GM23338 (cell line): ENCODE measurements at regions not wholly inside any gene's neighbourhood (a gene's known extent, or its start where the extent isn't known, plus 50 kb on each side); places are given as distances from the start of the nearest gene placed in this dataset.

Experiments used
- ATAC-seq: fragments of 200-7000 bp; cut with Tn5 transposase; 3 replicates; pipeline ENCODE4 v1.9.1; 2020
- DNase-seq: peaks from one replicate; pipeline ENCODE4 v3.0.0-alpha.2; 2015; ENCODE audit warnings: low spot score
- H2AFZ ChIP-seq: fragments of 200-600 bp; sonication (generic); 2 replicates; pipeline ENCODE4 v1.8.0; 2016; ENCODE audit warnings: antibody characterized with exemption, mild to moderate bottlenecking, moderate library complexity
- H3F3A ChIP-seq: fragments of 200-600 bp; sonication (generic); replicated peaks from 2 replicates; pipeline ENCODE4 v1.8.0; 2017; ENCODE audit warnings: antibody characterized with exemption, mixed run types, low read depth
- H3K27ac ChIP-seq: fragments of 200-600 bp; sonication (generic); 2 replicates; pipeline ENCODE4 v1.6.1; 2016; ENCODE audit warnings: low read depth
- H3K27me3 ChIP-seq: fragments of 200-600 bp; sonication (generic); 2 replicates; pipeline ENCODE4 v1.8.0; 2016; ENCODE audit warnings: mild to moderate bottlenecking, mixed run types, moderate library complexity; ENCODE audit not compliant: insufficient read depth
- H3K36me3 ChIP-seq: fragments of 200-600 bp; sonication (generic); 2 replicates; pipeline ENCODE4 v1.8.0; 2016; ENCODE audit warnings: mild to moderate bottlenecking; ENCODE audit not compliant: insufficient read depth
- H3K4me1 ChIP-seq: fragments of 200-600 bp; sonication (generic); 2 replicates; pipeline ENCODE4 v1.8.0; 2016; ENCODE audit warnings: mild to moderate bottlenecking, moderate library complexity; ENCODE audit not compliant: insufficient read depth
- H3K4me2 ChIP-seq: fragments of 200-600 bp; sonication (generic); 2 replicates; pipeline ENCODE4 v1.7.1; 2017; ENCODE audit warnings: mixed run types
- H3K4me3 ChIP-seq: fragments of 200-600 bp; sonication (generic); 2 replicates; pipeline ENCODE4 v1.6.1; 2016; ENCODE audit warnings: mixed run types
- H3K79me2 ChIP-seq: fragments of 200-600 bp; sonication (generic); replicated peaks from 2 replicates; pipeline ENCODE4 v1.8.0; 2017; ENCODE audit warnings: mild to moderate bottlenecking; ENCODE audit not compliant: insufficient read depth
- H3K9me2 ChIP-seq: fragments of 200-600 bp; sonication (generic); 2 replicates; pipeline ENCODE4 v1.8.0; 2017; ENCODE audit not compliant: insufficient read depth
- H4K20me1 ChIP-seq: fragments of 200-600 bp; sonication (generic); replicated peaks from 2 replicates; pipeline ENCODE4 v1.8.0; 2017; ENCODE audit warnings: mild to moderate bottlenecking; ENCODE audit not compliant: insufficient read depth
- H3K27ac Mint-ChIP-seq: 2 replicates; pipeline ENCODE4 v1.8.0; 2020; ENCODE audit warnings: inconsistent platforms, mild to moderate bottlenecking, moderate library complexity, mixed read lengths
- H3K27me3 Mint-ChIP-seq: 3 replicates; pipeline ENCODE4 v1.8.0; 2022; ENCODE audit warnings: low read depth, mild to moderate bottlenecking, moderate library complexity, mixed read lengths, inconsistent platforms; ENCODE audit not compliant: insufficient read depth, poor library complexity
- H3K36me3 Mint-ChIP-seq: 3 replicates; pipeline ENCODE4 v1.8.0; 2021; ENCODE audit warnings: low read depth, mild to moderate bottlenecking, inconsistent platforms, moderate library complexity, mixed read lengths
- H3K4me1 Mint-ChIP-seq: 3 replicates; pipeline ENCODE4 v1.8.0; 2020; ENCODE audit warnings: mild to moderate bottlenecking, inconsistent platforms, mixed read lengths
- H3K4me3 Mint-ChIP-seq: 3 replicates; pipeline ENCODE4 v1.8.0; 2021; ENCODE audit warnings: moderate library complexity, mild to moderate bottlenecking, inconsistent platforms, mixed read lengths
- H3K9me3 Mint-ChIP-seq: 3 replicates; pipeline ENCODE4 v1.8.0; 2020; ENCODE audit warnings: moderate library complexity, mild to moderate bottlenecking, inconsistent platforms, mixed read lengths
- CREB1 ChIP-seq: fragments of 250-450 bp; sonication (Bioruptor Pico); IDR thresholded peaks from 2 replicates; pipeline ENCODE4 v1.5.0; 2020; ENCODE audit warnings: low read depth, mild to moderate bottlenecking, moderate library complexity
- EZH2phosphoT487 ChIP-seq: fragments of 200-600 bp; sonication (generic); IDR thresholded peaks from one replicate; pipeline ENCODE4 v1.8.1; 2018; ENCODE audit warnings: antibody characterized with exemption; ENCODE audit not compliant: unreplicated experiment
- JUNB ChIP-seq: IDR thresholded peaks from one replicate; pipeline ENCODE4 v1.6.1; 2016; ENCODE audit warnings: antibody characterized with exemption; ENCODE audit not compliant: unreplicated experiment
- POLR2AphosphoS5 ChIP-seq: IDR thresholded peaks from 2 replicates; pipeline ENCODE4 v1.6.1; 2016; ENCODE audit warnings: antibody characterized with exemption, low read depth
- STAT1 ChIP-seq: IDR thresholded peaks from one replicate; pipeline ENCODE4 v1.6.1; 2016; ENCODE audit warnings: antibody characterized with exemption; ENCODE audit not compliant: unreplicated experiment
- ZNF114 ChIP-seq: fragments of 250-450 bp; sonication (Bioruptor Pico); IDR thresholded peaks from 2 replicates; pipeline ENCODE4 v1.5.0; 2020; ENCODE audit warnings: mild to moderate bottlenecking, moderate library complexity
- ZNF331 ChIP-seq: fragments of 250-450 bp; sonication (Bioruptor Pico); IDR thresholded peaks from 2 replicates; pipeline ENCODE4 v1.5.0; 2020; ENCODE audit warnings: low read depth, mild to moderate bottlenecking, moderate library complexity
- TF ChIP-seq, protein P1 (sequence below), 2 experiments: fragments of 200-600 bp in 1 of 2; sonication (generic) in 1 of 2; conservative IDR thresholded peaks; 2 replicates each; pipeline versions ENCODE4 v1.5.1 to v1.6.1; 2016 to 2017; ENCODE audit warnings: antibody characterized with exemption in 2 of 2, low read depth in 2 of 2, mild to moderate bottlenecking in 2 of 2, moderate library complexity in 1 of 2
- TF ChIP-seq, protein P2 (sequence below): IDR thresholded peaks from one replicate; pipeline ENCODE4 v1.6.1; 2018; ENCODE audit warnings: antibody characterized with exemption; ENCODE audit not compliant: unreplicated experiment
- TF ChIP-seq, protein P3 (sequence below): IDR thresholded peaks from 2 replicates; pipeline ENCODE4 v1.6.1; 2016; ENCODE audit warnings: antibody characterized with exemption

DNA sequence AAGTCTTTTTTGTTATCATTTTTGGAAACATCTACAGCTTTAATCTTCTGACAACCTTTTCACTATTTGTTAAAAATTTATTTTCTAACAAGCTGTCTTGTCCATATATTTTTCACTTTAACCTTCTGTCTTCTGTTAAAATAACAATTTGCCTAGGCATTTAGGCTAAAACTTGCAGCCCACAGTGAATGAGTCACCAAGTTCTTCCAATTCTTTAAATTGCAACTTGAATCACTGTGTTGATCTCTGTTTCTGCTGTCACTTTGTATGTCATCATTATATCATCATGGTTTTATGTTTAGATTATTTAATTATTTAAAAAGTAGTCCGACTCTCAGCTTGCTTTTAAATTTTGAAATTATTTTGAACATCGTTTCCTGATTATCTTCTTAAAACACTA, 473.8 kb upstream of the PTPRD start:
- DNase-seq = no peak
- no peak overlapping the region for H3K4me3 Mint-ChIP-seq
- TF ChIP-seq, protein P1, sequence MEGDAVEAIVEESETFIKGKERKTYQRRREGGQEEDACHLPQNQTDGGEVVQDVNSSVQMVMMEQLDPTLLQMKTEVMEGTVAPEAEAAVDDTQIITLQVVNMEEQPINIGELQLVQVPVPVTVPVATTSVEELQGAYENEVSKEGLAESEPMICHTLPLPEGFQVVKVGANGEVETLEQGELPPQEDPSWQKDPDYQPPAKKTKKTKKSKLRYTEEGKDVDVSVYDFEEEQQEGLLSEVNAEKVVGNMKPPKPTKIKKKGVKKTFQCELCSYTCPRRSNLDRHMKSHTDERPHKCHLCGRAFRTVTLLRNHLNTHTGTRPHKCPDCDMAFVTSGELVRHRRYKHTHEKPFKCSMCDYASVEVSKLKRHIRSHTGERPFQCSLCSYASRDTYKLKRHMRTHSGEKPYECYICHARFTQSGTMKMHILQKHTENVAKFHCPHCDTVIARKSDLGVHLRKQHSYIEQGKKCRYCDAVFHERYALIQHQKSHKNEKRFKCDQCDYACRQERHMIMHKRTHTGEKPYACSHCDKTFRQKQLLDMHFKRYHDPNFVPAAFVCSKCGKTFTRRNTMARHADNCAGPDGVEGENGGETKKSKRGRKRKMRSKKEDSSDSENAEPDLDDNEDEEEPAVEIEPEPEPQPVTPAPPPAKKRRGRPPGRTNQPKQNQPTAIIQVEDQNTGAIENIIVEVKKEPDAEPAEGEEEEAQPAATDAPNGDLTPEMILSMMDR (conservative IDR thresholded peaks at IDR 0.05; ENCODE audit: low read depth in 2 of 2) = no peak
- no peaks in the 10 kb centered on the region for H4K20me1 ChIP-seq
- H3K27me3 ChIP-seq = no peaks in the 10 kb centered on the region
- H3K4me1 Mint-ChIP-seq = no peaks in the 10 kb centered on the region
- ATAC-seq = no peak
- no peaks in the 10 kb centered on the region for H3K36me3 ChIP-seq
- no peak overlapping the region for H3K4me3 ChIP-seq
- no peak overlapping the region for H2AFZ ChIP-seq
- no peak overlapping the region; the same call in 1 of the 2 replicates for H3K27ac Mint-ChIP-seq
- no peaks in the 10 kb centered on the region for H3K9me3 Mint-ChIP-seq
- no peaks in the 10 kb centered on the region for H3K27me3 Mint-ChIP-seq
- H3K36me3 Mint-ChIP-seq = no peaks in the 10 kb centered on the region
- H3K4me1 ChIP-seq = no peaks in the 10 kb centered on the region; the same call in 1 of the 2 replicates
- no peaks in the 10 kb centered on the region for H3K79me2 ChIP-seq
- H3K4me2 ChIP-seq = no peak overlapping the region
- no peaks in the 10 kb centered on the region; the same call in 1 of the 2 replicates for H3K9me2 ChIP-seq
- no peaks in the 10 kb centered on the region for H3F3A ChIP-seq
- H3K27ac ChIP-seq = no peak overlapping the region

DNA sequence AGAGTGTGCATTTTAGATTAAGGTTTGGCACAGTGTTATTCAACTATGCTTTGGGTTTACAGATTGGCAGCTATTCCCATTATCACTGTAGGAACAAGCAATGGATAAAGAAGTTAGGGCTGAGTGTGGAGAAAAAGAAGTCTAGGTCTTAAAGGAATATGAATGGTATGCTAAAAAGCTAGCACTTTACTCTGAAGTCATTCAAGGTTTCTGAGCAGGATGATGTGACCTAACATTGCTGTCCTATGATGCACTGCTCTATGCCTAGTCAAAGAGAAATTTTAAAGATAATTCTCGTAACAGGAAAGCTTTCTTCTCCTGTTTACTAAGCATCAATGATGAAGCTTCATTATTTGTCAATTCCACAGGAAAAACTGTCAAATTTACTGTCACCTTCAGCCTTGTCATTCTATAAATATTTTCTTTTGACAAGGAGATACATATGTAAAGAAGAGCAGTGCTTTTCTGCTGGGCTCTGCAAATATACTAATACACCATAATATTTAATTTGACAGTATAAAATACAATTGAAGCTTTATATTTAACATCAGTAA, 476.1 kb upstream of the PTPRD start:
- Mint-ChIP-seq H3K27me3 (no peaks in the 10 kb centered on the region), H3K36me3 (no peaks in the 10 kb centered on the region), H3K4me1 (peaks cover 5% of the 10 kb centered on the region), H3K9me3 (no peaks in the 10 kb centered on the region), H3K27ac (no peak overlapping the region), H3K4me3 (no peak overlapping the region)
- H3K27ac ChIP-seq = no peak overlapping the region
- H2AFZ ChIP-seq = no peak overlapping the region
- DNase-seq = no peak
- no peak overlapping the region for H3K4me3 ChIP-seq
- no peaks in the 10 kb centered on the region for H3K27me3 ChIP-seq
- H3K4me1 ChIP-seq = no peaks in the 10 kb centered on the region; the same call in 1 of the 2 replicates
- H3K4me2 ChIP-seq = no peak overlapping the region
- no peaks in the 10 kb centered on the region for H3K36me3 ChIP-seq
- H3F3A ChIP-seq = no peaks in the 10 kb centered on the region
- H3K79me2 ChIP-seq = no peaks in the 10 kb centered on the region
- no peak for ATAC-seq
- H3K9me2 ChIP-seq = no peaks in the 10 kb centered on the region
- H4K20me1 ChIP-seq = no peaks in the 10 kb centered on the region
- TF ChIP-seq, protein P2, sequence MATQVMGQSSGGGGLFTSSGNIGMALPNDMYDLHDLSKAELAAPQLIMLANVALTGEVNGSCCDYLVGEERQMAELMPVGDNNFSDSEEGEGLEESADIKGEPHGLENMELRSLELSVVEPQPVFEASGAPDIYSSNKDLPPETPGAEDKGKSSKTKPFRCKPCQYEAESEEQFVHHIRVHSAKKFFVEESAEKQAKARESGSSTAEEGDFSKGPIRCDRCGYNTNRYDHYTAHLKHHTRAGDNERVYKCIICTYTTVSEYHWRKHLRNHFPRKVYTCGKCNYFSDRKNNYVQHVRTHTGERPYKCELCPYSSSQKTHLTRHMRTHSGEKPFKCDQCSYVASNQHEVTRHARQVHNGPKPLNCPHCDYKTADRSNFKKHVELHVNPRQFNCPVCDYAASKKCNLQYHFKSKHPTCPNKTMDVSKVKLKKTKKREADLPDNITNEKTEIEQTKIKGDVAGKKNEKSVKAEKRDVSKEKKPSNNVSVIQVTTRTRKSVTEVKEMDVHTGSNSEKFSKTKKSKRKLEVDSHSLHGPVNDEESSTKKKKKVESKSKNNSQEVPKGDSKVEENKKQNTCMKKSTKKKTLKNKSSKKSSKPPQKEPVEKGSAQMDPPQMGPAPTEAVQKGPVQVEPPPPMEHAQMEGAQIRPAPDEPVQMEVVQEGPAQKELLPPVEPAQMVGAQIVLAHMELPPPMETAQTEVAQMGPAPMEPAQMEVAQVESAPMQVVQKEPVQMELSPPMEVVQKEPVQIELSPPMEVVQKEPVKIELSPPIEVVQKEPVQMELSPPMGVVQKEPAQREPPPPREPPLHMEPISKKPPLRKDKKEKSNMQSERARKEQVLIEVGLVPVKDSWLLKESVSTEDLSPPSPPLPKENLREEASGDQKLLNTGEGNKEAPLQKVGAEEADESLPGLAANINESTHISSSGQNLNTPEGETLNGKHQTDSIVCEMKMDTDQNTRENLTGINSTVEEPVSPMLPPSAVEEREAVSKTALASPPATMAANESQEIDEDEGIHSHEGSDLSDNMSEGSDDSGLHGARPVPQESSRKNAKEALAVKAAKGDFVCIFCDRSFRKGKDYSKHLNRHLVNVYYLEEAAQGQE = no peak
- TF ChIP-seq STAT1 = no peak
- no peak for TF ChIP-seq CREB1 (CRISPR knock-in tag)
- TF ChIP-seq POLR2AphosphoS5 = no peak
- TF ChIP-seq, protein P3, sequence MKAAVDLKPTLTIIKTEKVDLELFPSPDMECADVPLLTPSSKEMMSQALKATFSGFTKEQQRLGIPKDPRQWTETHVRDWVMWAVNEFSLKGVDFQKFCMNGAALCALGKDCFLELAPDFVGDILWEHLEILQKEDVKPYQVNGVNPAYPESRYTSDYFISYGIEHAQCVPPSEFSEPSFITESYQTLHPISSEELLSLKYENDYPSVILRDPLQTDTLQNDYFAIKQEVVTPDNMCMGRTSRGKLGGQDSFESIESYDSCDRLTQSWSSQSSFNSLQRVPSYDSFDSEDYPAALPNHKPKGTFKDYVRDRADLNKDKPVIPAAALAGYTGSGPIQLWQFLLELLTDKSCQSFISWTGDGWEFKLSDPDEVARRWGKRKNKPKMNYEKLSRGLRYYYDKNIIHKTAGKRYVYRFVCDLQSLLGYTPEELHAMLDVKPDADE = no peak
- no peak for TF ChIP-seq EZH2phosphoT487
- no peak for TF ChIP-seq ZNF331 (CRISPR knock-in tag)
- no peak for TF ChIP-seq JUNB
- no peak for TF ChIP-seq ZNF114 (CRISPR knock-in tag)
